ENCODE measurements at regions not wholly inside any gene's neighbourhood (a gene's known extent, or its start where the extent isn't known, plus 50 kb on each side); places are given as distances from the start of the nearest gene placed in this dataset.
"Not testable (repeated sequence)": the region's sequence is repeated elsewhere in the genome, so short reads cannot be mapped to it uniquely, and the experiment has no call there.

- DNase-seq (ENCODE audit: low read depth, low spot score) = peak; percentile 71
Observed at GRCh38 chr7:65798111-65799075, 74.5 kb upstream of the VKORC1L1 start.

- DNase-seq (ENCODE audit: low read depth, low spot score) = not testable (repeated sequence)
Observed at GRCh38 chr7:65800191-65800590, 72.7 kb upstream of the VKORC1L1 start.

- peak; percentile 75 for DNase-seq (ENCODE audit: low read depth, low spot score)
Observed at GRCh38 chr7:65800890-65801341, 72.0 kb upstream of the VKORC1L1 start.

GRCh38 chr7:65804887-65805286 is 68.0 kb upstream of the VKORC1L1 start:
- DNase-seq (ENCODE audit: low read depth, low spot score) = no peak

- not testable (repeated sequence) for DNase-seq (ENCODE audit: low read depth, low spot score)
Observed at GRCh38 chr7:65807067-65807466, 65.8 kb upstream of the VKORC1L1 start.

GRCh38 chr7:65809259-65809981 is 63.5 kb upstream of the VKORC1L1 start:
- no peak for DNase-seq (ENCODE audit: low read depth, low spot score)

- DNase-seq (ENCODE audit: low read depth, low spot score) = no peak
Observed at GRCh38 chr7:65809982-65810288, 62.9 kb upstream of the VKORC1L1 start.

GRCh38 chr7:65812281-65812680 is 60.6 kb upstream of the VKORC1L1 start:
- no peak for DNase-seq (ENCODE audit: low read depth, low spot score)

- DNase-seq (ENCODE audit: low read depth, low spot score) = not testable (repeated sequence)
Observed at GRCh38 chr7:65814556-65815167, 58.2 kb upstream of the VKORC1L1 start.

- no peak for DNase-seq (ENCODE audit: low read depth, low spot score)
Observed at GRCh38 chr7:65820287-65820950, 52.5 kb upstream of the VKORC1L1 start.

All from pulmonary artery endothelial cell (primary cell).